ENCODE measurements at regions not wholly inside any gene's neighbourhood (a gene's known extent, or its start where the extent isn't known, plus 50 kb on each side); places are given as distances from the start of the nearest gene placed in this dataset.

DNA sequence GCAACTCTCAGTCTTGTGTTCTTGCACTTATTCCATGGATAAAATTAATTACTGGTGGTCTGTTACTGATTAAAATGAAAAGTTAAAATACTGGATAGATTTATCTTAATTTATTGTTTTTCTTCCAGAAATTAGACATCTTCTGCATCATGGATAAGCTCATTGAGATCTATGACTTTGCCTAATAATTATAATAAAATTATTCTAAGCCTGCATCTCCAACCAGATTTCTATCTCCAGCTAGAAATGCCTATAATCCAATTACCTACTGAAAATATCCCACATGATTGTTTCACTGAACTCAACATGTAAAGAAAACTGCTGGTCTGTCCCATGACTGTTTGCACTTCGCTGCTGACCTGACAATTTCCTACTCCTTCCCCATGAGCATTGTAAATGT lies 88.3 kb upstream of the ACBD5 start:
- H3K4me1 ChIP-seq (ENCODE audit: control insufficient read depth, insufficient read depth, low read length) = no peaks in the 10 kb centered on the region
- H2AK9ac ChIP-seq (replicated peaks; ENCODE audit: low read depth, low read length, poor library complexity) = no peak overlapping the region
- H2AK5ac ChIP-seq (ENCODE audit: low read depth, low read length) = no peak overlapping the region
- no peak for ATAC-seq (ENCODE audit: low read depth)
- H3K9me3 ChIP-seq (ENCODE audit: control insufficient read depth, insufficient read depth, low read length) = no peaks in the 10 kb centered on the region
- no peak overlapping the region for H4K91ac ChIP-seq (ENCODE audit: insufficient read depth, low read depth, low read length)
- no peaks in the 10 kb centered on the region for H3K79me1 ChIP-seq (ENCODE audit: low read depth in 1 of 2, low read length in 2 of 2)
- intact Hi-C loops (cut with micrococcal nuclease) (no loop called here), in situ Hi-C loops (cut with MboI; ENCODE audit: low sequenced_read_pairs) (no loop called here), dilution Hi-C loops (cut with HindIII; ENCODE audit: low sequenced_read_pairs, unreplicated experiment) (no loop called here)
- POLR2A ChIA-PET (ENCODE audit: unreplicated experiment) = no interaction called here
- H3K27ac ChIP-seq (ENCODE audit: insufficient read depth, low read length) = no peak overlapping the region
- no peak overlapping the region for H2BK20ac ChIP-seq (ENCODE audit: low read depth, low read length)
- no peak overlapping the region for H3K4ac ChIP-seq (ENCODE audit: low read depth, low read length)
- CTCF ChIA-PET = no interaction called here
- no peak overlapping the region for H2BK5ac ChIP-seq (ENCODE audit: low read depth, low read length, poor library complexity, severe bottlenecking)
- no peak overlapping the region for H2AFZ ChIP-seq (replicated peaks; ENCODE audit: low read length, poor library complexity)
- no peak overlapping the region for H4K8ac ChIP-seq (ENCODE audit: low read depth in 2 of 2, low read length in 2 of 2)
- no peak for DNase-seq
- H3K36me3 ChIP-seq (ENCODE audit: control insufficient read depth, insufficient read depth, low read length) = no peaks in the 10 kb centered on the region
- no peak overlapping the region for H3K4me2 ChIP-seq (ENCODE audit: low read depth, low read length)
- no peak overlapping the region for H3K23ac ChIP-seq (ENCODE audit: low read depth, low read length)
- H3K18ac ChIP-seq (ENCODE audit: low read depth, low read length) = no peak overlapping the region
- H3K4me3 ChIP-seq (ENCODE audit: insufficient read depth, low read depth, low read length) = no peak overlapping the region
- H3K56ac ChIP-seq (ENCODE audit: extremely low read depth, insufficient read depth, low read length) = no peak overlapping the region
- H3K9me1 ChIP-seq (ENCODE audit: insufficient read depth, low read length) = no peaks in the 10 kb centered on the region
- H4K5ac ChIP-seq (ENCODE audit: low read depth, low read length) = no peak overlapping the region
- WGBS, 2 experiments (ENCODE audit: extremely low coverage in 2 of 2, insufficient read length in 1 of 2) = 40% methylated on average over 1 of the region's 1 CpG; no CpG with 5 or more reads in 1 of the 2 experiments
- no TSS peak for BruUV-seq (replicated peaks)
- no peak overlapping the region for H3K9ac ChIP-seq (ENCODE audit: low read depth, low read length)
- TF ChIP-seq RCOR1 (IDR thresholded peaks at IDR 0.05; ENCODE audit: insufficient replicate concordance, low read length) (no peak), SMC3 (IDR thresholded peaks at IDR 0.05; ENCODE audit: low read depth, low read length) (no peak), CHD1 (IDR thresholded peaks at IDR 0.05; ENCODE audit: low read depth, low read length) (no peak), POLR2A (IDR thresholded peaks at IDR 0.05; ENCODE audit: low read depth, low read length) (no peak), NFE2L2 (IDR thresholded peaks at IDR 0.05; ENCODE audit: low read depth, low read length) (no peak), CTCF (conservative IDR thresholded peaks at IDR 0.05; ENCODE audit: low read depth, low read length) (no peak), MXI1 (IDR thresholded peaks at IDR 0.05; ENCODE audit: borderline replicate concordance, low read depth, low read length) (no peak), RFX5 (IDR thresholded peaks at IDR 0.05; ENCODE audit: low read depth, low read length) (no peak), MAZ (IDR thresholded peaks at IDR 0.05; ENCODE audit: borderline replicate concordance, low read depth, low read length) (no peak), BHLHE40 (IDR thresholded peaks at IDR 0.05; ENCODE audit: low read depth, low read length) (no peak), RAD21 (IDR thresholded peaks at IDR 0.05; ENCODE audit: low read length) (no peak), CEBPB (IDR thresholded peaks at IDR 0.05; ENCODE audit: low read depth, low read length) (no peak), FOS (IDR thresholded peaks at IDR 0.05; ENCODE audit: low read depth, low read length) (no peak)
- TF ChIP-seq, protein P1, sequence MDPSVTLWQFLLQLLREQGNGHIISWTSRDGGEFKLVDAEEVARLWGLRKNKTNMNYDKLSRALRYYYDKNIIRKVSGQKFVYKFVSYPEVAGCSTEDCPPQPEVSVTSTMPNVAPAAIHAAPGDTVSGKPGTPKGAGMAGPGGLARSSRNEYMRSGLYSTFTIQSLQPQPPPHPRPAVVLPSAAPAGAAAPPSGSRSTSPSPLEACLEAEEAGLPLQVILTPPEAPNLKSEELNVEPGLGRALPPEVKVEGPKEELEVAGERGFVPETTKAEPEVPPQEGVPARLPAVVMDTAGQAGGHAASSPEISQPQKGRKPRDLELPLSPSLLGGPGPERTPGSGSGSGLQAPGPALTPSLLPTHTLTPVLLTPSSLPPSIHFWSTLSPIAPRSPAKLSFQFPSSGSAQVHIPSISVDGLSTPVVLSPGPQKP (IDR thresholded peaks at IDR 0.05; ENCODE audit: borderline replicate concordance, low read depth, low read length) = no peak
- TF ChIP-seq, protein P2, sequence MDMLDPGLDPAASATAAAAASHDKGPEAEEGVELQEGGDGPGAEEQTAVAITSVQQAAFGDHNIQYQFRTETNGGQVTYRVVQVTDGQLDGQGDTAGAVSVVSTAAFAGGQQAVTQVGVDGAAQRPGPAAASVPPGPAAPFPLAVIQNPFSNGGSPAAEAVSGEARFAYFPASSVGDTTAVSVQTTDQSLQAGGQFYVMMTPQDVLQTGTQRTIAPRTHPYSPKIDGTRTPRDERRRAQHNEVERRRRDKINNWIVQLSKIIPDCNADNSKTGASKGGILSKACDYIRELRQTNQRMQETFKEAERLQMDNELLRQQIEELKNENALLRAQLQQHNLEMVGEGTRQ (IDR thresholded peaks at IDR 0.05; ENCODE audit: low read depth, low read length) = no peak
- no peak overlapping the region for H2BK120ac ChIP-seq (ENCODE audit: low read depth, low read length)
- H3K27me3 ChIP-seq (ENCODE audit: control insufficient read depth, insufficient read depth, low read length) = no peaks in the 10 kb centered on the region
- no peaks in the 10 kb centered on the region for H4K20me1 ChIP-seq (ENCODE audit: insufficient read depth, low read length)
- H2BK15ac ChIP-seq (ENCODE audit: low read depth, low read length) = no peak overlapping the region
- no peak overlapping the region for H3K14ac ChIP-seq (replicated peaks; ENCODE audit: low read depth, low read length)
